Hepatocyte (in vitro differentiated cells): ENCODE measurements at regions not wholly inside any gene's neighbourhood (a gene's known extent, or its start where the extent isn't known, plus 50 kb on each side); places are given as distances from the start of the nearest gene placed in this dataset.

Source experiments
- CTCF ChIP-seq: fragments of 200-600 bp; sonication (generic); IDR thresholded peaks from 2 replicates; pipeline ENCODE4 v1.5.1; 2016; ENCODE audit warnings: antibody characterized with exemption, mild to moderate bottlenecking; ENCODE audit not compliant: poor library complexity
- EZH2 ChIP-seq: fragments of 200-600 bp; sonication (generic); IDR thresholded peaks from 2 replicates; pipeline ENCODE4 v1.6.1; 2016; ENCODE audit warnings: antibody characterized with exemption, mild to moderate bottlenecking, borderline replicate concordance
- EZH2phosphoT487 ChIP-seq: fragments of 200-600 bp; sonication (generic); IDR thresholded peaks from one replicate; pipeline ENCODE4 v1.6.1; 2018; ENCODE audit warnings: antibody characterized with exemption, mild to moderate bottlenecking, low read depth, moderate library complexity; ENCODE audit not compliant: unreplicated experiment, severe bottlenecking

DNA sequence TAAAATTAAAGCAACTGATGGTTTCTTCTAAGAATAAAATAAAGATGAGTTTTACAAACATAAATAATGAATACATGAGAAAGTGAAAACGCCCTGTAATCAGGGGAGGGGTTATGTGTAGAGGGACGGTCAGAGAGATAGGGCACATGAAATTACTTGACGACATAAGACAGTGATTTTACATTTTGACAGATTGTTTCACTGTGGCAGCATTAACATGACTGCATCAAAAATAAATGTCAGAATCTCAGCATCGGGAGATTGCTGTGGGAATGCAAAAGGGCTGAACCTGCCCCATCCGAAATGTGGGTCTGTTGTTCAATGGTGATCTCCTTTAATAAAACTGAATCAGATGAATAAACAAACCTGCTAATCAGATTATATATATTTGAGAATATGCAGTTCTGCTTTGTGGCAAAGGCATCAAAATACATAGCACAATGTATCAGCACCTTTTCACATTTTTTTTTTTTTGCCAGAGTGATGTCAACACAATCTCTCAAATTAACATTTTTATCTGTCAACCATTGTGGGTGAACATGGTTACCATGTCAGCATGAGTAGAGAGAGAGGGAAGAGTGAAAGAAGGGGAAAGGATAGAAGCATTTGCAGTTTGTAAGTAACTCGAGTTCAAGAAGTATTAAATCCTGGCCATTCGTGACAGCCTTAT lies 177.1 kb upstream of the MAN1A1 start:
- no peak for TF ChIP-seq CTCF
- TF ChIP-seq EZH2phosphoT487 = no peak
- TF ChIP-seq EZH2 = no peak
